ENCODE measurements at regions not wholly inside any gene's neighbourhood (a gene's known extent, or its start where the extent isn't known, plus 50 kb on each side); places are given as distances from the start of the nearest gene placed in this dataset.

DNA sequence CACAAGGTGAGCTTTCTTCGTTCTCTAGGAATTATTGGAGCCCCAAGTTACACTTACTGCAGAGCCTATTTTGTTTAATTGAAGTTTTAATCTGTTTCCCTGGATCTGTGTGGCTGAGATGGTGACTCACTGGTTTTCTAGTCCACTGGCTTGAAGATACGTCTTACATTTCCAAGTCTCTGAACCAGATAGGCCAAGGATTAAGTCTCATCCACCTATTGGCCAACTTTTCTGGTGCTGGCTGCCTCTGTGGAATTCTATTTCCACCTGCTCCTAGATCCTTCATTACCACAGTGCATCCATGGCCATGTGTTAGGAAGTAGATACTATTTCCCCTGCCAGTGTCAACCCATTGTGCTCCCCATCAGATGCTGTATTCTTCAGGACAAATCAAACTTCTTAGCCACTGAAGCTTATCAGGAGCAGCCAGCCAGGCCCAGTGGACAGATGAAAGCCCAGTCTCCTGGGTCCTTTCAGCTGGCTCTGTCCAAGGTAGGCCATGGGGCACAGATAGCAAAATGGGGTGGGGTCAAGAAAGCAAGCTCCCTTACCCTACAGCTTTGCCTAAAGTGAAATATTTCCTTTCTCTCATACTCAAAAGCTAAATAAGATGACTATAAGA is 198.8 kb upstream of the TCF4 start:
- peak; percentile 14 for DNase-seq
- in situ Hi-C loops (cut with HindIII; ENCODE audit: low pct_ligation_motif_present, low pct_unique_long_range_greater_than_20kb, low sequenced_read_pairs) = no loop called here

DNA sequence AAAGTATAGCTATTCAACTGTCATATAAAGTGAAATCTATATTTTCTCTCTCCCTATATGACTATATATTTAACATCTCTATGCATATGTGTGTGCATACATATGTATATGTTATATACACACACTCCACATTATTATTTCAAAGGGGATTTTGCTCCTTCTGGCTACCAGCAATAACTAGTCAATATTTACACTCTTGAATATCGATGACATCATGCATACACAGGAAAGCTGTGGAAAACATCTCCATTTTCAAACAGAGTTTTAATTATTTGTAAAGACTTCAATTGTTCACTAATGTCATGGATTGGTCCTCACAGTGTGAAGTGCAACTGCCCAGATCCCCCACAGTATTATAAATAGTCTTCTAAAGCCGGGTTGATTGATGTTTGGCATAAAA is 195.9 kb upstream of the TCF4 start:
- in situ Hi-C loops (cut with HindIII; ENCODE audit: low pct_ligation_motif_present, low pct_unique_long_range_greater_than_20kb, low sequenced_read_pairs) = no loop called here

DNA sequence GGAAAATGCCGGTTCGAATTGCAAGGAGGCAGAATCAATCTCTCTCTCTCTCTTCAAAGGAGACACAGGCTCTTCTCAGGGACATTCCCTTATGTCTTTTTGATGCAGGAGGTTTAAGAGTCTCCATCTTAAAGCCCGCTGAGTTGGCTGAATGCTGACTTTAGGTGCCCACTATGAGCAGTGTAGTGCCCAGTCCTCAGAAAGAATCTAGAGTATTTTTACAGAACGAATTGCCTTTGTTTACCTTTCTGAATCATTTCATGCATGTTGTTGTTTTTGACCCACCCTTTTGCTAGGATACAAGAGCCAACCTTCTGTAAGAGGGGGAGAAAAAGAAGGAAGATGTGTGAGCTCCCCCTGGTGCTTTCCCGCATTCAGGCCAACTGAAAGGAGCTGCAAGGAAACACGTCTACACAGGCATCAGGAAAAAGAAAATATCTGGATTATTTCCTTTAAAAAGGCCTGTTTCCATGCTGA is 193.5 kb upstream of the TCF4 start:
- in situ Hi-C loops (cut with HindIII; ENCODE audit: low pct_ligation_motif_present, low pct_unique_long_range_greater_than_20kb, low sequenced_read_pairs) = no loop called here

More for the DNA sequence above, 195.9 kb upstream of the TCF4 start:
- DNase-seq = no peak

DNA sequence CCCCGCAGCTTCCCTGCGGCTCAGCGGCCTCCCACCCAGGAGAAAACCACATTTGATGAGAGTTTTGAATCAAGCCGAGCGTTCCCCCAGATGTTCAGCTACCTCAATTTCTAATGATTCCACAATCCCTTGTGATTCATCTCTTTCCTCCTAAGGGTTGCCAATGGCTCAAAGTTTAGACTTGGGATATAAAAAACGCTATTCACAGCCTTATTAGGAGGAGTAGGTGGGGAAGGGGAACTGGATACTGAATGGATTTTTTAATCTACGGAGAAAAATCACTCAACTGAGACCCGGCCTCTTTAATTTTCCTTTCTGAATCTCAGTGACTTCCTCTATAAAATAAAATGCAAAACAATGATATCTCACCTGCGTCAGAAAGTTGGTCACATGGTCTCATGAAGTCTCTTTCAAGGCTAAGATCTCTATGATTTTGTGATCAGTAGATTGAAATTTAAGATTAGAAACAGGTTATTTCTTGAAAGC is 192.6 kb upstream of the TCF4 start:
- in situ Hi-C loops (cut with HindIII; ENCODE audit: low pct_ligation_motif_present, low pct_unique_long_range_greater_than_20kb, low sequenced_read_pairs) = no loop called here
- no peak for DNase-seq

More for the DNA sequence above, 193.5 kb upstream of the TCF4 start:
- peak; percentile 51 for DNase-seq

DNA sequence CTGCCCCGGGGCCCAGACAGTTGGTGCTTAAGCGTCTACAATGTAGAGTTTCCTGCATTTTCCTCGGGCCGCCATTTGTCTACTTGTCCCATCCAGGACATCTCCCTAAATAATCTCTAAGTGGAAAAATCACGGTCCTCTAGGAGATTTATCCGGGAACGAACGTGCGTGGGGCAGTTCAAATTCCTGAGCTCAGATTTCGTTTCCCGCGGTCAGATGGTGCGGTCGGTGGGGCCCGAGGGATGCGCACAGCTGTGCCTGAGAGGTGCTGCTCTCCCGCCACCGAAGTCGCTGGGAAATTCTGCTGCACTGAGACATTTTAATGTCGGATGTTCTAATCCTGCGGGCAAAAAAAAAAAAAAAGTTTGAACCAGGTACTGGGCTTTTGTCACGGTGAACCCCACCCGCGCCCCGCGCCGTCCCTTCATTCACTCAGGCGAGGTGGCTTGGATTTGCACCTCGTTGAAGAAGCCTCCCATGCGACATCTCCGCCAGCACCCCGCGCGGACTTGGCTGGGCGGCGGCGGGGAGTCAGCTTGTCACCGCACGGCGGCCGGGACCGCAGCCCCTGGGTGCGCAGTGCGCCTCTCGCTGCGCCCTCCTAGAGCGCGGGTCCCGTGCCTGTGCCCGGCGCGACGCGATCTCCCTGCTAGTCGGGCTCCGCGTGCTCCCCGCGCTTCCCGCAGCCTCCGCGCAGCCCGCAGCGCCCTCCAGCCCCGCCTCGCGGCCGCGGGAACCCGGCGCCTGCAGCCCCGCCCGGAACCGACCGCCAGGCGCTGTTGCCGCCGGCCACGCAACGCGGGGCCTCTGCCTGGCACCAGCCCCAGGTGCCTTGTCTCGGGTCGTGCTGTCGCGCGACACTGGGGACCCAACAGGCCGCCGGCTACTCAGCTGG is 191.9 kb upstream of the TCF4 start:
- peak; percentile 22 for DNase-seq

DNA sequence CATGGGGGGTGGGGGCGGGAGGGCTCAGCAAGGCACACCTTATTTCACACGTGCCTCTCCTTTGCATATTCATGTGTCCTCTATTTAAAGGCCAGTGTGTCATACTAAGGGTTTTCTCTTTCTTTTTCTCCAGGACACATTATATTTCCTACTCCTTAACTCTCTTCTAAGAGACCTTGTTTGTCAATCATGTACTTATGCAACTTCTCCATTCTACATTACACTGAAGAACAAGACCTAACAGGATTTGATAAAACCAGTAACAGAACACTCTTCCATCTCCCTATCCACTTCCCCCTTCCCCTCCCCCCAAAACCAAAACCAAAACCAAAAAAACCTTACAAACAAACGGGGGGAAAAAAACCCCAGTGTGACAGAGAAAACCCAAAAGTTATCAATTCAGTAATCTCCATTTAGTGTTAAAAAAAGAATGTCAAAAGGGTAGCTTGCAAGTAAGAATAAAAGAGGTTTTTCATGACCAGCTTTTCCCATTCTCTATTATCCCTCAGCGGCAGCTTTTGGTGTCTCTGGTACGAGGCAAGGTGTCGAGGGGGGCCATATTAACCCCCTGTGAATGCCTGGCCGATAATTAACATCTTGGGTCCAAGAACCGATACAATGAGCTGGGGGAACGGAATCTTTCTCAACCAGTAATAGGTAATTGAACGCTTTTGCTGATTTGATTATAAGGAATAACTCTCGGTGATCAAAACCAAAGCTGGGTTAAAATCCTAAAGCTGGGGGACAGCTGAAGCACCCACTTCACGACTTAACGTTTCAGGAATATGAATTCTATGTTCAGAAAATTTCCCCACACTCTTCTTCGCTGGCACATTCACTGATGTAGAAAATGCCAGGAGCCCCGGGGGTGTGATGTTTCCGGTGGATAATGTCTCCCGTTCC is 191.0 kb upstream of the TCF4 start:
- no peak for DNase-seq
- in situ Hi-C loops (cut with HindIII; ENCODE audit: low pct_ligation_motif_present, low pct_unique_long_range_greater_than_20kb, low sequenced_read_pairs) = no loop called here

More for the DNA sequence above, 191.9 kb upstream of the TCF4 start:
- in situ Hi-C loops (cut with HindIII; ENCODE audit: low pct_ligation_motif_present, low pct_unique_long_range_greater_than_20kb, low sequenced_read_pairs) = no loop called here

DNA sequence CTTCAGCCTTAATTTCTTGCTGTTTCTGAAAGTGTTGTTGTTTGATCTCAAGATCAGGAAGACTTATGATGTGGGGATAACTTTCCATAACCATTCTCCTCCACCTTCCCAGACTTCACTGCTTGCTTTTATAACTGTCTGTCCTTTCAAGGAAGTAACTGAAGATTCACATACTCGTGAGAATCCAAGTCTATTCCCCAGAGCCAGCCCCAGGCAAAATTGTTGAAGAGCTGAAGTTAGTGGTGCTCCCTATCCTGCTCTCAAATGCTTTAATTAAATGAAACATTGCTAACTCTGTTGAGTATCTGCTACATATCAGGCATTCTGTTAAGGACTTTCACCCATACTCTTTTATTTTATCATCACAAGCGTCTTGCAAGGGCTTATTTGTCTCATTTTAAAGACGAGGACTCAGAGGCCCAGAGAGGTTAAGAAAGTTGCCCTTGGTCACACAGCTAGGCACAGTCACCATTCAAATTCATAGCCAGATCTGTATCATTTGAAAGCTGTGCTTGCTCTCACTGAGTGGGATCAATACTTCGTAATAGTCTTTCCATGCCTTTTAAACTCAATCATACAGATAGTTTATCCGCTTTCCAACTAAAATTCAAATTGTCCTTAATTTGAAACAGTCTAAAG is 189.8 kb upstream of the TCF4 start:
- DNase-seq = no peak
- in situ Hi-C loops (cut with HindIII; ENCODE audit: low pct_ligation_motif_present, low pct_unique_long_range_greater_than_20kb, low sequenced_read_pairs) = no loop called here

DNA sequence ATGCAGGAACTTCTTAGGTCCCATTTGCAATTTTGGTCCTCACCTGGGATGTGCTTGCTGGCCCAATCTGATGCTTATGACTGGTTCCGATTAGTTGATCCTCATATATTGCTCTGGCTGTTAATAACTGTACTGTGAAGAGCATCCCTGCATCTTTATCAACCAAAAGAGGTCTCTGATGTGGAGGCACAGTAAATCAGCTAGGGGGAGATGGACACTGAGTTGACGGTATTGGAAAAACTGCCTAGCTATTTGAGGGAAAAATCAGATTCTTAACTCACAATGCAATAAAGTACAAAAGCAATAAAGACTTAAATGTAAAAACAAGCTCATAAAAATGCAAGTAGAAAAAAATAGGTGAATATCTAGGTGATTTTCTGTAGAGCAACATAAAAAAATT is 188.0 kb upstream of the TCF4 start:
- no peak for DNase-seq
- in situ Hi-C loops (cut with HindIII; ENCODE audit: low pct_ligation_motif_present, low pct_unique_long_range_greater_than_20kb, low sequenced_read_pairs) = no loop called here

DNA sequence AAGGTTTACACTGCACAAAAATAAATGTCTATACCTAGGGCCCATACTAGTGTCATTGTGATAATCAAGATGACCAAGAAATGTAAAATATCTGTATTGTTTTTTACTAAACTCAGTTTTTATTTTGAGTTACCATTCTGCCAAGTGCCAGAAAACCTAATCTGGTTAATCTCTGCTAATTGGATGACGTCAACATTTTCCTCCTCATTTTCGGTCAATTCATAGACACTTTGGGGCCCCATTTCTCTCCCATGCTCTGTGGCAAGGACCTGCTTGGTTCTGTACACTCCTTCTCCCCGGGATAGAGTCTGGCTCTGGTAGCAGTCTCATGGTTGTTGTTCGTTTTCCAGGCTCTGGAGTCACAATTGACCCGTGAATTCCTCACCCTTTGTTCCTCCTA is 186.5 kb upstream of the TCF4 start:
- DNase-seq = no peak
- in situ Hi-C loops (cut with HindIII; ENCODE audit: low pct_ligation_motif_present, low pct_unique_long_range_greater_than_20kb, low sequenced_read_pairs) = no loop called here

DNA sequence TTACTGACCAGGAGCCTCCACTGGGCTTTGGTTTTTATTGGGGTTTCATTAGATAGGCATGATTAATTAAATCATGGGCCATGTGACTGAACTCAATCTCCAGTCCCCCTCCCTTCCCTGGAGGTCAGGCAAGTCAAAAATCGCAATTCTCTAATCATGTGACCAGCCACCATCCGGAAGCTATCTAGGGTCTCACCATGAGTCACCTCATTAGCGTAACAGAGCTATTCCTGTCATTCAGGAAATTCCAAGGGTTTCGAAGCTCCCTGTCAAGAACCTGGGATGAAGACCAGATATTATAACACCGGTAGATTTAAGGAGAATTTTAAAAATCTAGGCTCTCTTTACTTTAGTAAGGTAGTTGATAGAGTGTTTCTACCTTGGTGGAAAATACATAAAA is 180.3 kb upstream of the TCF4 start:
- in situ Hi-C loops (cut with HindIII; ENCODE audit: low pct_ligation_motif_present, low pct_unique_long_range_greater_than_20kb, low sequenced_read_pairs) = no loop called here
- no peak for DNase-seq

DNA sequence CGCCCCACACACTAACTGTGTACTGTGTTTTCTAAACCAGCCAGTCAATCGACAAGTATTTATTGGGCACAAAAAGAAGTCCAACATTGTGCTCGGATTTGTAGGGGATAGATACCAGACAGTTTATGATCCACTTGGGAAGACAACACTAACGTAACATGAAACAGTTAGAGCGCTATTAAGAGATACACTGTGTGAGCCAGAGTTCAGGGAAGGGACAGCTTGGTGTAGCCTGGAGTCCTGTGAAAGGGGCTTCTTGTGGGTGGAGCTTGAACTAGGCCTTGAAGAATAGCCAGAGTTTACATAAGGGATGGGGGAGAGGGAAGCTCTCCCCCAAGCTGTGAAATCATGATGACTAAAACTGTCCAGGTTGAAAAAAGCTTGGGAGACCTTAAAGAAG is 176.4 kb upstream of the TCF4 start:
- in situ Hi-C loops (cut with HindIII; ENCODE audit: low pct_ligation_motif_present, low pct_unique_long_range_greater_than_20kb, low sequenced_read_pairs) = no loop called here
- no peak for DNase-seq

DNA sequence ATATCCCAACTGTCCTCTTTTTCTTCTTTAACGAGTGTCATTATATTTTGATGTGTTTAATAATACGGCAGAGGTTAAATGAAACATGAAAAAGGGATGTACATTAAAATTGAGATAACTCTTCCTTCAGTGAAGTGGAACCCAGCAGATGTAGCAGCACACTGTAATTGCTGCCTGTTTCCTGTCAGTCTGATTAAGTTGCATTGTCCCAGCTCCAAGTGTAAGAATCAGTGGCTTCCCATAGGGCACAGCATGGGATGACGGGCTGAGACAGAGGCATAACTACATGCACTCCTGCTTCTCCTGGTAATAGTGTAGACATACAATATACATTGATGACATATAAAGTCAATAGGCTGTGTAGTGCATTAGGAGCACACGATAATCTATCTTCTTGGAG is 175.8 kb upstream of the TCF4 start:
- DNase-seq = peak; percentile 4
- in situ Hi-C loops (cut with HindIII; ENCODE audit: low pct_ligation_motif_present, low pct_unique_long_range_greater_than_20kb, low sequenced_read_pairs) = no loop called here

DNA sequence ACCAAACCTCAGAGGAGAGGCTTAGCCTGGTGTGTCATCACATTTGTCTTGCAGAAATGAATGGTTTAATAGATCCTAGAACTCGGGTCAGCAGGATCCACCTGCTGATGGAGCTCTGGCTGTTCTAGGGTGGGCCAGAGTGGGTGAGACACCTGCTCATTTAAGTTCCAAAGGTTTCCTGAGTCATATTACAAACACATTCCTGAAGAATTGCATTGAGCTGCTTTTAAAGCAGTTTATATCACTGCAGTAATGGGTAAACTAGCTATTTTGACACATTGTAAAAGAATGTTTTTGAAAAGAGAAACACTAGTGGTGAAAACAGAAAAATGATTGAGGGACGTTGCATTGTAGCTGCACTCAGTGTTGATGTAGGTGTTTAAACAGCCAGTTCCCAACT is 175.3 kb upstream of the TCF4 start:
- in situ Hi-C loops (cut with HindIII; ENCODE audit: low pct_ligation_motif_present, low pct_unique_long_range_greater_than_20kb, low sequenced_read_pairs) = no loop called here
- DNase-seq = peak; percentile 62

DNA sequence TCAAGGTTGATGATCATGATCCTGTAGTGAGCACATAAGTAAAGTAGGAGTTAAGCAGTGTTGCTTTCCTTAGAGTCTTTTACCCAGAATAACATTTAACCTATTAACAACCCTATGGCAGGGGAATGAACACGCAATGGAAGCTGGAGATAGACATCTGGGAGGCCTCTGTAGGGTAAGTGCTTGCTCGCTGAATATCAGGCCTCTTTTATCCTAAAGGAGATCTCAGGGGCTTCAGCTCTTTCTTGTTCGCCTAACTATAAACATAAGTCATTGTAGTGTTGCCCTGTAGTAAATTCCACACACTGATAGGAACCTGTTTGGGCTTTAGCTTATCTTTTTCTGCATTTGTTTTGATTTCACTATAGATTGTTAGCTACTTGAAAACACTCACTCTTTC is 174.4 kb upstream of the TCF4 start:
- no peak for DNase-seq
- in situ Hi-C loops (cut with HindIII; ENCODE audit: low pct_ligation_motif_present, low pct_unique_long_range_greater_than_20kb, low sequenced_read_pairs) = no loop called here

DNA sequence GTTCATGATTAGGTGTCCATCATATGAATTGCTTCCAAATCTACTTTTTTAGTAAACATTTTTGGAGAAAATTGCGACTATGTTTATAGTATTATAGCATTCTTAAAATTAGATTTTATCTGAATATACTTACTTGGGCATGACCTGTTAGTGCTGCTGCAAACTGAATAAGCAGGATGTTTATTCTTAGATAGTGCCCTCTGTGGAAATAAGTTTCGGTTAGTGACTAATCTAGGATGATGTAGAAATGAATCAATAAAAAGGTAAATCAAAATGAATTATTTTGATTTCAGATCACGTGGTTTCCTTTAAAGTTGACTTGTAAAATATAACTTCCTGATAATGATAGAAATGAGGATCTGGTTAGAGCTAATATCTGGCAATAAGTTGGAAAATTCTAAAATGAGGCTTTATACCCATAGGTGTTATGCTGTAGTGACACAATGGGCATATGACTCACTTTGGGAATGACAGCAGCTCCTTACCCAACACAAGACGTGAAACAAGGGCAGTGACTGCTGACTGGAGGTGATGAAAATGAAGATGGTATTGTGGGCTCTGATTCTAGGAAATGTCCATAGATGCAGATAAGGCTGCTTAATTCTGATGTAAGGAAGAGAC is 165.8 kb upstream of the TCF4 start:
- no peak for DNase-seq

DNA sequence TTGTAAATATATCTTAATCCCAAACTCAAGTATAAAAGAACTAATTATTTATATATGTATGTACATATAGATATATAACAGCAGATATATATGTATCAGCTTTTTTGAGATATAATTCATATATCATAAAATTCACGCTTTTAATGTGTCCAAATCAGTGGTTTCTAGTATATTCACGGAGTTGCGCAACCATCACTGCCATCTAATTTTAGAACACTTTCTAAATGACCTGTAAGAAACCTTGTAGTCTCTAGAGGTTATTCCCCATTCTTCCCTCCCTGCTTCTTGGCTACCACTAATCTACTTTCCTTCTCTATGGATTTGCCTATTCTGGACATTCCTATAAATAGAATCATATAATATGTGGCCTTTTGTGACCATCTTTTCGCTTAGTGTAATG is 163.5 kb upstream of the TCF4 start:
- in situ Hi-C loops (cut with HindIII; ENCODE audit: low pct_ligation_motif_present, low pct_unique_long_range_greater_than_20kb, low sequenced_read_pairs) = no loop called here
- DNase-seq = no peak

More for the DNA sequence above, 165.8 kb upstream of the TCF4 start:
- in situ Hi-C loops (cut with HindIII; ENCODE audit: low pct_ligation_motif_present, low pct_unique_long_range_greater_than_20kb, low sequenced_read_pairs) = no loop called here

DNA sequence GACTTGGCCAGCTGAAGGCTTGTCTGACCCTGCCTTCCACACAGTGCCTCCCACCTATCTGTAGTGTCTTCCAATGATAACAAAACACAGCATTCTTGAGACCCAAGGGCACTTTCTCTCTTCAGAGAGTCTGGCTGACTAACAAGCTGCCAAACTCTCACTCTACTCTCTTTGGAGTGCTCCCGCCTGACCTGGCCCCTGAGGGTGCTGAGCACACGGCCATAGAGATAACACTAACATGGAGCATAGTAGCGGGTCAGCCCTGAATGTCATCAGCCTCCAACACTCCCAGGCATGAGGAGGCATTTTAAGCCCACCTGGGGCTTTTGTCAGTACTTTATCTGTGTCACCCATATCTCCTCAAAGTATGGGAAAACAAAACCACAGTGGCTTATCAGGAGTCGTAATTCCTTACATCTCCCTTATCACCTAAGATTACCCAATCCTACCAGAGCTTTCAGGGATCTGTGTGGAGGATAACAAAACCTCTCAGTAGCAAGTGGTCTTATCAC is 160.3 kb upstream of the TCF4 start:
- in situ Hi-C loops (cut with HindIII; ENCODE audit: low pct_ligation_motif_present, low pct_unique_long_range_greater_than_20kb, low sequenced_read_pairs) = no loop called here
- no peak for DNase-seq

DNA sequence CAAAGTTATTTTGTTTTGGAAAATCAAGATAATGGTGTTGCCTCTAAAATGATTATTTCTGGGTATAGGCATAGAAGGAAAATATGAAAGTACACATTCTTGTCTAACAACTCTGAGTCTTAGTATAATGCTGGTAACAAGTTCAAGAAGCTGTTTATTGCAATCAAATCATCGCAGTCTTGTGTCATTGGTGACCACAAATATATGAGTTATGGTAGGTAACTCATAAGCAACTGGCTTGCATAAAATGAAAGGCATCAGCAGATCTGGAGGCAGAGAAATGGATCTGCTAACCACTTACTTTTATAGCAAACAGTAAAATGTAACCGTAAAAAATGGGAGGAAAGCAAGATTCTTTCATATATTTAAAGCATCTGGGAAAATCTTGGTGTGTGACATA is 156.2 kb upstream of the TCF4 start:
- in situ Hi-C loops (cut with HindIII; ENCODE audit: low pct_ligation_motif_present, low pct_unique_long_range_greater_than_20kb, low sequenced_read_pairs) = no loop called here
- no peak for DNase-seq
